ENCODE measurements at regions not wholly inside any gene's neighbourhood (a gene's known extent, or its start where the extent isn't known, plus 50 kb on each side); places are given as distances from the start of the nearest gene placed in this dataset.

- no peak for TF ChIP-seq CTCF (IDR thresholded peaks at IDR 0.05; ENCODE audit: low read depth, low read length)
- no peak for TF ChIP-seq EZH2phosphoT487 (IDR thresholded peaks at IDR 0.05; ENCODE audit: low read depth)
Measured at GRCh38 chr6:76862936-76863335, 600.4 kb downstream of the HTR1B start.

Data from OCI-LY3 (cell line).